GM12878 (cell line): ENCODE measurements at regions not wholly inside any gene's neighbourhood (a gene's known extent, or its start where the extent isn't known, plus 50 kb on each side); places are given as distances from the start of the nearest gene placed in this dataset.

Source experiments
- ATAC-seq: fragments of 200-7000 bp; cut with Tn5 transposase; 3 replicates; pipeline ENCODE4 v1.9.1; 2020; ENCODE audit warnings: mild to moderate bottlenecking, moderate library complexity
- BruUV-seq: library from RNA; stranded (reverse); fragments of 400-500 nt; replicated peaks from 2 replicates; lab custom pipeline; 2021; lab: Mats Ljungman, UMichigan
- CTCF ChIA-PET: fragments of 300-600 bp; sonication (Branson Sonifier 250); formaldehyde crosslinking; extraction: SDS; loops from one replicate; lab custom pipeline; 2021; ENCODE audit warnings: inconsistent platforms; lab: Yijun Ruan, JAX
- POLR2A ChIA-PET: fragments of 350-600 bp; formaldehyde crosslinking; extraction: SDS; loops from one replicate; lab custom pipeline; 2021; ENCODE audit warnings: inconsistent platforms; lab: Charles Lee
- RAD21 ChIA-PET: fragments of 300-600 bp; sonication (Branson Sonifier 250); formaldehyde crosslinking; loops from one replicate; lab custom pipeline; 2023; ENCODE audit warnings: antibody characterized with exemption; ENCODE audit not compliant: unreplicated experiment; lab: Charles Lee
- SMC1A ChIA-PET: fragments of 300-600 bp; sonication (Branson Sonifier 250); formaldehyde crosslinking; loops from one replicate; lab custom pipeline; 2023; ENCODE audit not compliant: unreplicated experiment, uncharacterized antibody; lab: Charles Lee
- DNase-seq: peaks from one replicate; pipeline ENCODE4 v3.0.0-alpha.2; 2011; ENCODE audit warnings: low read depth, low spot score
- FAIRE-seq: peaks from 3 replicates; lab custom pipeline; 2011; peaks lifted over from hg19 to GRCh38; lab: Jason Lieb, UNC
- H2AFZ ChIP-seq: 2 replicates; pipeline ENCODE4 v1.6.0; 2011; ENCODE audit warnings: low read depth, low read length, control low read depth; ENCODE audit not compliant: control insufficient read depth
- H3K27ac ChIP-seq: 2 replicates; pipeline ENCODE4 v1.5.1; 2011; ENCODE audit warnings: control low read depth; ENCODE audit not compliant: control insufficient read depth, insufficient read depth
- H3K27me3 ChIP-seq, 2 experiments: replicated peaks in 1 of 2; 2 replicates each; pipeline versions ENCODE4 v1.6.0 to v1.6.1; 2011; ENCODE audit warnings: low read length in 1 of 2; ENCODE audit not compliant: control insufficient read depth in 2 of 2, insufficient read depth in 2 of 2
- H3K36me3 ChIP-seq, 2 experiments: 2 replicates each; pipeline ENCODE4 v1.5.1; 2011; ENCODE audit warnings: low read length in 1 of 2; ENCODE audit not compliant: control insufficient read depth in 2 of 2, insufficient read depth in 2 of 2
- H3K4me1 ChIP-seq: 2 replicates; pipeline ENCODE4 v1.6.1; 2011; ENCODE audit warnings: mild to moderate bottlenecking, low read length, moderate library complexity, mixed read lengths; ENCODE audit not compliant: control insufficient read depth, insufficient read depth
- H3K4me2 ChIP-seq: 2 replicates; pipeline ENCODE4 v1.6.0; 2011; ENCODE audit warnings: control low read depth; ENCODE audit not compliant: control insufficient read depth, insufficient read depth
- H3K4me3 ChIP-seq: fragments of 200-600 bp; sonication (generic); 2 replicates; pipeline ENCODE4 v1.5.1; 2016
- H3K79me2 ChIP-seq: 2 replicates; pipeline ENCODE4 v1.6.0; 2011; ENCODE audit warnings: low read length; ENCODE audit not compliant: control insufficient read depth, insufficient read depth
- H3K9ac ChIP-seq: 2 replicates; pipeline ENCODE4 v1.8.0; 2011; ENCODE audit warnings: low read length, control low read depth, mixed read lengths; ENCODE audit not compliant: control insufficient read depth, insufficient read depth
- H3K9me3 ChIP-seq: replicated peaks from 3 replicates; pipeline ENCODE4 v1.5.1; 2011; ENCODE audit warnings: mild to moderate bottlenecking, low read length; ENCODE audit not compliant: control insufficient read depth, insufficient read depth
- H4K20me1 ChIP-seq: 2 replicates; pipeline ENCODE4 v1.6.0; 2011; ENCODE audit not compliant: control insufficient read depth, insufficient read depth
- ATF7 ChIP-seq: fragments of 450-650 bp; IDR thresholded peaks from 2 replicates; pipeline ENCODE4 v1.6.1; 2016; ENCODE audit warnings: low read depth, mild to moderate bottlenecking
- IRF4 ChIP-seq: IDR thresholded peaks from 2 replicates; pipeline ENCODE4 v1.6.1; 2011; ENCODE audit warnings: low read depth, low read length
- KAT2A ChIP-seq: conservative IDR thresholded peaks from 2 replicates; pipeline ENCODE4 v1.6.1; 2011; ENCODE audit warnings: low read depth, low read length; ENCODE audit not compliant: control insufficient read depth
- MTA3 ChIP-seq: IDR thresholded peaks from 2 replicates; pipeline ENCODE4 v1.6.1; 2012; ENCODE audit warnings: low read length, inconsistent platforms, borderline replicate concordance
- NRF1 ChIP-seq: conservative IDR thresholded peaks from 2 replicates; pipeline ENCODE4 v1.6.1; 2011; ENCODE audit warnings: mild to moderate bottlenecking, low read depth, low read length, improper control_type of control experiment
- RFX5 ChIP-seq: IDR thresholded peaks from 2 replicates; pipeline ENCODE4 v1.6.1; 2011; ENCODE audit warnings: low read depth, low read length, improper control_type of control experiment
- SMC3 ChIP-seq: IDR thresholded peaks from 2 replicates; pipeline ENCODE4 v1.6.1; 2011; ENCODE audit warnings: low read length, improper control_type of control experiment, borderline replicate concordance
- ZNF217 ChIP-seq: fragments of 450-650 bp; IDR thresholded peaks from 2 replicates; pipeline ENCODE4 v1.6.1; 2017; ENCODE audit warnings: antibody characterized with exemption, mild to moderate bottlenecking
- ZNF24 ChIP-seq: fragments of 450-650 bp; IDR thresholded peaks from 2 replicates; pipeline ENCODE4 v1.6.1; 2017; ENCODE audit warnings: antibody characterized with exemption, mild to moderate bottlenecking
- WGBS: methylation state at CpG from one replicate; pipeline ENCODE4 v1.1.6; 2016; ENCODE audit warnings: low lambda C conversion rate; ENCODE audit not compliant: insufficient replicate concordance, insufficient coverage; ENCODE audit errors: missing lambda C conversion rate; 5-methylcytosine and 5-hydroxymethylcytosine counted together
- in situ Hi-C: fragments of 300-500 bp; cut with MboI; formaldehyde crosslinking; loops from 9 replicates; pipeline ENCODE4 v1.14.3; 2018; ENCODE audit warnings: mixed read lengths
- intact Hi-C: fragments of 100-400 bp; cut with micrococcal nuclease; formaldehyde crosslinking; loops from one replicate; pipeline ENCODE4 v1.14.2; 2022; ENCODE audit not compliant: unreplicated experiment

DNA sequence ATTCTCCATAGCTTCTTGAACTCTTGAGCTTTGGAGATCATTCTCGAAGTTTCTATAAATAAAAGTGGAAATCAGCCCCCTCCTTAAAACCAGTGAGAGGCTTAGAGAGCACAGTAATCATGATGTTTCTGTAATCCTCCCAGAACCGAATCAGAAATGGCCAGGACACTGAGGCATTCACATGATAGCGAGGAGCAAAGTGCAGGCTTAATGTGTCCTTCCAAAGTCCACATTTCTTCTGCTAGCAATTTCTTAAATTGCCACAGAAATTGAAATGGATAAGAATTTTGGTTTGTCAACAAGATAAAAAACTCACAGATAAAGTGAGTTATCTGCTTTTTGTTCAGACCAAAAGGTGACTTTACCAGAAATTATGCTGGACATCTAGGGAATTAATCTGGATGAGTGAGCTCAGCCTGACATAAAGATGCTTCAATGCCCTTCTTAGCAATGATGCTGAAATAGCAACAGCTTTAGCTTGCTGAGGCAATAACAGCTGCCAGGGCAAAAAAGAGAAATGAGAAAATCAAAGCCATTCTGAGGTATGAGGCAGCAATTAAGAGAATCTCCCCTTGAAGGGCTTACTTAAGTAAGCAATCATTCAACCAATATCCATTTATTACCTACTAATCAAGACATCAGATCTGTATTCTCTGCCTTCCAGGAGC, 82.4 kb upstream of the PHLPP1 start:
- FAIRE-seq = no peak
- Histone ChIP-seq H3K27ac (no peak overlapping the region), H3K27me3 (no peaks in the 10 kb centered on the region; a peak in 1 of 4 replicates), H2AFZ (no peak overlapping the region), H3K4me1 (0 out of 2 replicates have a peak, but pooled peaks cover 2% of the 10 kb centered on the region), H3K4me3 (no peak overlapping the region), H3K9me3 (no peaks in the 10 kb centered on the region), H3K4me2 (no peak overlapping the region), H3K36me3 (no peaks in the 10 kb centered on the region)
- BruUV-seq = no TSS peak
- ChIA-PET CTCF (no interaction called here), SMC1A (interaction anchor here (1.1 to 1.4 kb wide), 3 partner anchors 325 to 366 kb away, joined by 3 to 5 read pairs (median 3); no protein-coding TSS in a partner anchor), POLR2A (no interaction called here), RAD21 (no interaction called here)
- 26% methylated on average over 3 of the region's 3 CpGs for WGBS
- in situ Hi-C loops = no loop called here
- no peak for ATAC-seq
- TF ChIP-seq IRF4 (no peak), KAT2A (no peak), ZNF24 (no peak), ZNF217 (no peak), SMC3 (no peak)
- TF ChIP-seq, all 136 proteins: peak for 0
- DNase-seq = no peak
- Histone ChIP-seq H4K20me1 (no peaks in the 10 kb centered on the region), H3K9ac (no peak overlapping the region), H3K79me2 (no peaks in the 10 kb centered on the region)
- intact Hi-C loops = no loop called here

DNA sequence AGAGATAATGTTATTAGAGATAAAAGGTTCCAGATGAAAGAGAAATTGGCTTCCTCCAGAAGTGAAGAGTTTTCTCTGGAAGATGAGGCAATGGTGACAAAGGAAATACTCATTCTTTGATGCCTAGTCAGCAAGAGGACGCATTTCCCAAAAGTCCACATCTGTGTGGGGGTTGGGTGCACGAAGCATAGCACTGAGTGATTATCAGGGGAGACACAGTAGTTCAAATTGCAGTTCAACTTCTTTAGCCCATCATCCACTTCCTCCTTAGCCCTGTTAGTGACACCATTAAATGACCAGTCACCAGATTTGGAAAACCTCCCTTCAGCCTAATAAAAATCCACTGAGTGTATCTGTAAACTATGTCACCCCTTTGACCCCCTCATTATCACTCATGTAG, 80.9 kb upstream of the PHLPP1 start:
- no peak for TF ChIP-seq ATF7
- TF ChIP-seq MTA3 = no peak
- no peak for TF ChIP-seq RFX5
- no peak for TF ChIP-seq NRF1
- TF ChIP-seq, all 136 proteins: peak for 0
- in situ Hi-C loops = no loop called here
- CTCF ChIA-PET = interaction anchor here (1.4 to 1.5 kb wide), 2 partner anchors 324 to 348 kb away, joined by 3 to 5 read pairs; no protein-coding TSS in a partner anchor
- SMC1A ChIA-PET = interaction anchor here (0.9 kb wide), 1 partner anchor 209 kb away, joined by 3 read pairs; no protein-coding TSS in a partner anchor
- Histone ChIP-seq H2AFZ (no peak overlapping the region), H3K36me3 (no peaks in the 10 kb centered on the region), H3K27ac (no peak overlapping the region), H3K9me3 (no peaks in the 10 kb centered on the region), H3K27me3 (no peaks in the 10 kb centered on the region; a peak in 1 of 4 replicates), H4K20me1 (no peaks in the 10 kb centered on the region), H3K9ac (no peak overlapping the region), H3K4me3 (no peak overlapping the region), H3K4me1 (0 out of 2 replicates have a peak, but pooled peaks cover 6% of the 10 kb centered on the region), H3K4me2 (no peak overlapping the region), H3K79me2 (no peaks in the 10 kb centered on the region)
- FAIRE-seq = no peak
- intact Hi-C loops = no loop called here
- ATAC-seq = no peak
- WGBS = 23% methylated on average over 2 of the region's 2 CpGs
- BruUV-seq = no TSS peak
- POLR2A ChIA-PET = no interaction called here
- DNase-seq = no peak
- RAD21 ChIA-PET = no interaction called here
